PC-3 (cell line): ENCODE measurements at regions not wholly inside any gene's neighbourhood (a gene's known extent, or its start where the extent isn't known, plus 50 kb on each side); places are given as distances from the start of the nearest gene placed in this dataset.

ENCODE experiments used
- ATAC-seq: fragments of 200-7000 bp; cut with Tn5 transposase; 2 replicates; pipeline ENCODE4 v1.9.1; 2020; ENCODE audit warnings: mild to moderate bottlenecking, moderate library complexity
- BruUV-seq: library from RNA; stranded (reverse); fragments of 400-500 nt; replicated peaks from 2 replicates; lab custom pipeline; 2021; lab: Mats Ljungman, UMichigan
- CTCF ChIA-PET: fragments of 300-600 bp; sonication (Branson Sonifier 250); formaldehyde crosslinking; loops from one replicate; lab custom pipeline; 2022; ENCODE audit warnings: antibody characterized with exemption; lab: Charles Lee
- POLR2A ChIA-PET: fragments of 300-600 bp; sonication (Branson Sonifier 250); formaldehyde crosslinking; loops from one replicate; lab custom pipeline; 2022; ENCODE audit warnings: antibody characterized with exemption; ENCODE audit not compliant: unreplicated experiment; lab: Charles Lee
- DNase-seq: peaks from one replicate; pipeline ENCODE4 v3.0.0-alpha.2; 2015
- H2AFZ ChIP-seq: fragments of 300-600 bp; sonication (generic); 2 replicates; pipeline ENCODE4 v1.6.0; 2016; ENCODE audit warnings: antibody characterized with exemption, low read length
- H3F3A ChIP-seq: fragments of 300-600 bp; sonication (generic); one replicate; pipeline ENCODE4 v1.6.0; 2017; ENCODE audit warnings: antibody characterized with exemption, low read length, control low read depth, mild to moderate bottlenecking; ENCODE audit not compliant: unreplicated experiment
- H3K27ac ChIP-seq: fragments of 300-600 bp; sonication (generic); 2 replicates; pipeline ENCODE4 v1.5.1; 2016; ENCODE audit warnings: mild to moderate bottlenecking, low read length
- H3K27me3 ChIP-seq: fragments of 300-600 bp; sonication (generic); 2 replicates; pipeline ENCODE4 v1.6.1; 2016; ENCODE audit warnings: low read length, mixed read lengths
- H3K36me3 ChIP-seq: fragments of 300-600 bp; sonication (generic); 2 replicates; pipeline ENCODE4 v1.6.1; 2016; ENCODE audit warnings: low read depth, mixed run types, low read length, mixed read lengths
- H3K4me1 ChIP-seq: fragments of 300-600 bp; sonication (generic); 2 replicates; pipeline ENCODE4 v1.5.1; 2016; ENCODE audit warnings: low read length; ENCODE audit not compliant: insufficient read depth
- H3K4me2 ChIP-seq: fragments of 300-600 bp; sonication (generic); 2 replicates; pipeline ENCODE4 v1.6.0; 2016; ENCODE audit warnings: low read length
- H3K4me3 ChIP-seq: fragments of 300-600 bp; sonication (generic); 2 replicates; pipeline ENCODE4 v1.5.1; 2016; ENCODE audit warnings: mild to moderate bottlenecking, low read length, mixed read lengths
- H3K79me2 ChIP-seq: fragments of 300-600 bp; sonication (generic); 2 replicates; pipeline ENCODE4 v1.6.1; 2017; ENCODE audit warnings: low read length, mixed read lengths
- H3K9ac ChIP-seq: fragments of 300-600 bp; sonication (generic); 2 replicates; pipeline ENCODE4 v1.6.0; 2016; ENCODE audit warnings: mild to moderate bottlenecking, low read length
- H3K9me2 ChIP-seq: fragments of 300-600 bp; sonication (generic); replicated peaks from 2 replicates; pipeline ENCODE4 v1.6.1; 2016; ENCODE audit warnings: mixed run types, low read length, mixed read lengths
- H3K9me3 ChIP-seq: fragments of 300-600 bp; sonication (generic); 2 replicates; pipeline ENCODE4 v1.6.1; 2016; ENCODE audit warnings: low read length, mixed read lengths
- H4K20me1 ChIP-seq: fragments of 300-600 bp; sonication (generic); 2 replicates; pipeline ENCODE4 v1.6.1; 2016; ENCODE audit warnings: low read length, mixed read lengths
- EZH2 ChIP-seq: fragments of 300-600 bp; sonication (generic); IDR thresholded peaks from one replicate; pipeline ENCODE4 v1.6.1; 2017; ENCODE audit warnings: antibody characterized with exemption, mild to moderate bottlenecking, low read length; ENCODE audit not compliant: unreplicated experiment
- EZH2phosphoT487 ChIP-seq: fragments of 300-600 bp; sonication (generic); IDR thresholded peaks from 2 replicates; pipeline ENCODE4 v1.6.1; 2018; ENCODE audit warnings: mild to moderate bottlenecking, antibody characterized with exemption, low read length, borderline replicate concordance
- intact Hi-C: fragments of 100-400 bp; cut with micrococcal nuclease; formaldehyde crosslinking; loops from 2 replicates; pipeline ENCODE4 v1.9.0; 2023
- TF ChIP-seq, protein P1 (sequence below): fragments of 300-600 bp; sonication (generic); conservative IDR thresholded peaks from 2 replicates; pipeline ENCODE4 v1.5.1; 2017; ENCODE audit warnings: antibody characterized with exemption, low read depth, mild to moderate bottlenecking, low read length

DNA sequence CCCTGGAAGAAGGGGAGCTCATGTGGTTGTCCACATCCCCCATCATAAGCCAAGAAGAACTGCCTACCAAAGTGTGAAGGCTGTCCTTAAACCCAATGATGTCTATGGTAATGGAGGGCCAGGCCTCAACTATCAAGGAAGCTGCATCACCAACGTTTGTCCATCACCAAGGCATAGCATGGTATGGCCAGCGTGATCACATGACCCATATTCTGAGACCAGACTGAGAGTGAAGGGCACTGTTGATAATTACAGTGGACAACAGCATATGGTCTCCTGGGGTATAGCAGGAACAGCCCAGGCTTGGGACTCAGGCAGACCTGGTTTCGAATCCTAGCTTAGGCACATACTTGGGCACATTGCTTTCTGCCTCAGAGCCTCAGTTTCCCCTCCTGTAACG, 218.2 kb upstream of the RREB1 start:
- intact Hi-C loops, result no loop called here
- Histone ChIP-seq H3K4me2 (no peak overlapping the region), H3F3A (no peaks in the 10 kb centered on the region), H3K4me1 (peaks cover 5% of the 10 kb centered on the region; the same call in 1 of the 2 replicates), H3K9me3 (no peaks in the 10 kb centered on the region), H3K9me2 (no peaks in the 10 kb centered on the region), H3K36me3 (no peaks in the 10 kb centered on the region), H3K27me3 (no peaks in the 10 kb centered on the region), H3K27ac (no peak overlapping the region), H3K4me3 (no peak overlapping the region), H3K9ac (no peak overlapping the region), H3K79me2 (no peaks in the 10 kb centered on the region), H4K20me1 (no peaks in the 10 kb centered on the region), H2AFZ (no peak overlapping the region)
- BruUV-seq, result no TSS peak
- TF ChIP-seq EZH2 (no peak), EZH2phosphoT487 (no peak)
- TF ChIP-seq, protein P1, sequence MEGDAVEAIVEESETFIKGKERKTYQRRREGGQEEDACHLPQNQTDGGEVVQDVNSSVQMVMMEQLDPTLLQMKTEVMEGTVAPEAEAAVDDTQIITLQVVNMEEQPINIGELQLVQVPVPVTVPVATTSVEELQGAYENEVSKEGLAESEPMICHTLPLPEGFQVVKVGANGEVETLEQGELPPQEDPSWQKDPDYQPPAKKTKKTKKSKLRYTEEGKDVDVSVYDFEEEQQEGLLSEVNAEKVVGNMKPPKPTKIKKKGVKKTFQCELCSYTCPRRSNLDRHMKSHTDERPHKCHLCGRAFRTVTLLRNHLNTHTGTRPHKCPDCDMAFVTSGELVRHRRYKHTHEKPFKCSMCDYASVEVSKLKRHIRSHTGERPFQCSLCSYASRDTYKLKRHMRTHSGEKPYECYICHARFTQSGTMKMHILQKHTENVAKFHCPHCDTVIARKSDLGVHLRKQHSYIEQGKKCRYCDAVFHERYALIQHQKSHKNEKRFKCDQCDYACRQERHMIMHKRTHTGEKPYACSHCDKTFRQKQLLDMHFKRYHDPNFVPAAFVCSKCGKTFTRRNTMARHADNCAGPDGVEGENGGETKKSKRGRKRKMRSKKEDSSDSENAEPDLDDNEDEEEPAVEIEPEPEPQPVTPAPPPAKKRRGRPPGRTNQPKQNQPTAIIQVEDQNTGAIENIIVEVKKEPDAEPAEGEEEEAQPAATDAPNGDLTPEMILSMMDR, result no peak
- ChIA-PET CTCF (no interaction called here), POLR2A (no interaction called here)
- no peak for DNase-seq
- no peak for ATAC-seq

DNA sequence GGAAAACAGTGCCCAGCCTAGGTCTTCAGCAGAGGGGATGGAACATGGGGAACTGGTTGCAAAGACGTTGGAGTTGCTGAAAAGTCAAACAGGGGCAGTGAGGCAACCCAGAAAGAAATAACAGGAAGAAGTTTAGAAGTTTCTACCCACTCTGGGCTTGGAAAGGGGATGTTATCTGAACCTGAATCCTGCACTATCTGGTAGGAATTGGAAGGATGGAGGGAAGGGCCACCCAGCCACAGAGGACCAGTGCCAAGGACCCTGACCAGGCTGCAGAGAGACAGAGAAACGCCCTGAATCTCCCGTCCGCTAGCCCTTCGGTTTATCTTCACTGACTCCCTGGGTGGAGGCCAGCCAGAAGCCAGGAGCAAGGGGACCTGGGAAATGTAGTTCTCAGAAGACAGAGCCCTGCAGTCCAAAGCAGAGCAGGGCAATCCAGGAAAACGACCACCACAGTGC, 217.3 kb upstream of the RREB1 start:
- TF ChIP-seq, protein P1, result no peak
- no peak for TF ChIP-seq EZH2
- no peak for TF ChIP-seq EZH2phosphoT487
- Histone ChIP-seq H2AFZ (no peak overlapping the region), H4K20me1 (no peaks in the 10 kb centered on the region), H3K9ac (no peak overlapping the region), H3F3A (no peaks in the 10 kb centered on the region), H3K36me3 (no peaks in the 10 kb centered on the region), H3K9me3 (no peaks in the 10 kb centered on the region), H3K9me2 (no peaks in the 10 kb centered on the region), H3K4me2 (no peak overlapping the region), H3K79me2 (no peaks in the 10 kb centered on the region), H3K27ac (no peak overlapping the region), H3K4me3 (no peak overlapping the region), H3K4me1 (peaks cover 5% of the 10 kb centered on the region; the same call in 1 of the 2 replicates), H3K27me3 (no peaks in the 10 kb centered on the region)
- POLR2A ChIA-PET, result no interaction called here
- DNase-seq (no peak), ATAC-seq (no peak)
- CTCF ChIA-PET, result no interaction called here
- BruUV-seq, result no TSS peak
- intact Hi-C loops, result no loop called here

DNA sequence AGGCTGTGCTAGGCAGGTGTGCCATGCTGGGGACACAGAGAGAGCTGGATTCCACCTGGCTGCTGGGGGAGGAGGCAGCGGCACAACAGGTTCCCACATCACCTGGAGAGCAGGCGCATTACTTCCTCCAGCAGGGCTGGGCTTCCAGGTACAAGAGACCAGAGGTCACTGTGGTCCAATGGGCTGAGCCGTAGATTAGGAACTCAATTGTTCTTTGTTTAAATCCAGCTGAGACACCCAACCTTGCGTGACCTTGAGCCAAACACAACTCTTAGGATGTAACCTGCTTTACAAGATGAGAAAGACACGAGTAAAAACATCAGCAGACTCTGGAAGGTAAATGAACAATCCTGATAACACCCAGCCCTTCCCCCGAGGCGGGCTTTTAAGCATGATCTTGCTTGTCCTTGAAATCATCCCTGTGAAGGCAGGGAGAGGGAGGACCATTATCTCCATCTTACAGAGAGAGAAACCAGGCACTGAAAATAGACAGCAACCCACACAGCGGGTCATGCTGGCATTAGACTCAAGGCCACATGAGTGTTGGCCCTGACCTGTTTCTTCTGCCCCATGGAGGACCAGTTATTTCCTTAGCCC, 216.5 kb upstream of the RREB1 start:
- Histone ChIP-seq H3K36me3 (no peaks in the 10 kb centered on the region), H3F3A (no peaks in the 10 kb centered on the region), H4K20me1 (no peaks in the 10 kb centered on the region), H2AFZ (no peak overlapping the region), H3K27ac (no peak overlapping the region), H3K27me3 (no peaks in the 10 kb centered on the region), H3K9ac (no peak overlapping the region), H3K4me1 (peaks cover 5% of the 10 kb centered on the region; the same call in 1 of the 2 replicates), H3K4me2 (no peak overlapping the region), H3K9me2 (no peaks in the 10 kb centered on the region), H3K79me2 (no peaks in the 10 kb centered on the region), H3K9me3 (no peaks in the 10 kb centered on the region), H3K4me3 (no peak overlapping the region)
- DNase-seq (no peak), ATAC-seq (no peak)
- CTCF ChIA-PET, result no interaction called here
- TF ChIP-seq, protein P1, result no peak
- TF ChIP-seq EZH2phosphoT487, result no peak
- TF ChIP-seq EZH2, result no peak
- POLR2A ChIA-PET, result no interaction called here
- BruUV-seq, result no TSS peak
- intact Hi-C loops, result no loop called here
